ENCODE measurements at regions not wholly inside any gene's neighbourhood (a gene's known extent, or its start where the extent isn't known, plus 50 kb on each side); places are given as distances from the start of the nearest gene placed in this dataset.

DNA sequence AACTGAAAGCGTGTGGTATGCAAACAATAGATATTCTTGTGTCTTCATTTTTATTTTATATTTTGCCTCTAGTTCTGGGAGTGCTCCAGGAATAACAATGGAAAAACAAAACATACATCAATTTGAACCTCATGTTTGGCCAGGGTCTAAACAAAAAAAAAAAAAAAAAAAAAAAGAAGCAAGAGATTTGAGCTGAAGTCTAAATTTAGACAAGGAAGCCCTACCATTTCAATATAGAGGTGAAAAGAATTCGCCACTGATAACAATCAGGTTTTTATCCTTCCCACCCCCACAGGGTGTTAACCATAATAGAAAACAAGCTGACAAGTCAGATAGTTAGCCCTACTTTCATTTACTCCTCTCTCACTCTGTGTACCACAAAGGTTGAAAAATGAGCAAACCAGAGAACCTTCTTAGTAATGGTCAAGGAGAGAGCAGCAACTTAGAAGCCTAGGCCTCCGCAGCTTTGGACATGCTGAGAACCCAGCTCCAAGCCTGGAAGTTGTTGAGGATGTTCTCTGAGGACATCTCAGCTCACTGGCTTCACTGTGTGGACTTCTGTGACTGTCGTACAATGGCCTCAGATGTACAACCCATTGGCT, 118.2 kb upstream of the HMHB1 start:
- FAIRE-seq (no peak), DNase-seq (ENCODE audit: low read depth in 1 of 2, low spot score in 2 of 2) (no peak)
- H4K5ac ChIP-seq (ENCODE audit: insufficient read length, low read depth, low read length): no peak overlapping the region
- H4K20me1 ChIP-seq (replicated peaks in 1 of 2; ENCODE audit: control insufficient read depth in 1 of 2, insufficient read depth in 2 of 2, low read length in 2 of 2): no peaks in the 10 kb centered on the region
- H4K91ac ChIP-seq (replicated peaks; ENCODE audit: insufficient read length, low read length): no peak overlapping the region
- no peak overlapping the region for H3K4me2 ChIP-seq (ENCODE audit: insufficient read depth in 1 of 2, low read depth in 2 of 2, low read length in 2 of 2)
- TF ChIP-seq KDM4A (IDR thresholded peaks at IDR 0.05; ENCODE audit: low read depth, low read length, severe bottlenecking) (no peak), PHF8 (conservative IDR thresholded peaks at IDR 0.05; ENCODE audit: low read depth, low read length) (no peak), EP300 (IDR thresholded peaks at IDR 0.05; ENCODE audit: borderline replicate concordance in 1 of 2, low read depth in 2 of 2, low read length in 2 of 2) (no peak), BRCA1 (IDR thresholded peaks at IDR 0.05; ENCODE audit: low read depth, low read length) (no peak), ASH2L (IDR thresholded peaks at IDR 0.05; ENCODE audit: low read length) (no peak), SIN3A (conservative IDR thresholded peaks at IDR 0.05 in 1 of 2, IDR thresholded peaks at IDR 0.05 in 1 of 2; ENCODE audit: low read depth in 1 of 2, low read length in 2 of 2) (no peak), MAFK (IDR thresholded peaks at IDR 0.05; ENCODE audit: low read depth, low read length) (no peak), TCF12 (IDR thresholded peaks at IDR 0.05; ENCODE audit: low read depth, low read length) (no peak), SAP30 (IDR thresholded peaks at IDR 0.05; ENCODE audit: insufficient read depth, insufficient replicate concordance, low read length) (no peak), BACH1 (IDR thresholded peaks at IDR 0.05; ENCODE audit: low read length) (no peak), HDAC2 (IDR thresholded peaks at IDR 0.05; ENCODE audit: borderline replicate concordance in 1 of 2, low read depth in 2 of 2, low read length in 2 of 2) (no peak)
- TF ChIP-seq, protein P1, sequence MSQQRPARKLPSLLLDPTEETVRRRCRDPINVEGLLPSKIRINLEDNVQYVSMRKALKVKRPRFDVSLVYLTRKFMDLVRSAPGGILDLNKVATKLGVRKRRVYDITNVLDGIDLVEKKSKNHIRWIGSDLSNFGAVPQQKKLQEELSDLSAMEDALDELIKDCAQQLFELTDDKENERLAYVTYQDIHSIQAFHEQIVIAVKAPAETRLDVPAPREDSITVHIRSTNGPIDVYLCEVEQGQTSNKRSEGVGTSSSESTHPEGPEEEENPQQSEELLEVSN (IDR thresholded peaks at IDR 0.05): no peak
- H3K36me3 ChIP-seq (ENCODE audit: control insufficient read depth in 2 of 4, insufficient read depth in 4 of 4, low read length in 3 of 4): no peaks in the 10 kb centered on the region
- WGBS, 2 experiments (ENCODE audit: extremely low coverage in 1 of 2, insufficient coverage in 1 of 2, insufficient read length in 1 of 2, insufficient replicate concordance in 2 of 2, low coverage in 1 of 2, low lambda C conversion rate in 2 of 2, missing lambda C conversion rate in 1 of 2): 92% methylated on average over 4 of the region's 4 CpGs; no CpG with 5 or more reads in 1 of the 2 experiments
- ChIA-PET CTCF (ENCODE audit: partially characterized antibody) (interaction anchor here (0.8 kb wide), 1 partner anchor 177 kb away, joined by 3 read pairs; no protein-coding TSS in a partner anchor), POLR2A (ENCODE audit: partially characterized antibody) (no interaction called here)
- no peak overlapping the region for H2AK5ac ChIP-seq (ENCODE audit: low read depth, low read length)
- H3K27me3 ChIP-seq (replicated peaks in 1 of 4; ENCODE audit: control insufficient read depth in 3 of 4, extremely low read depth in 1 of 4, insufficient read depth in 3 of 4, low read length in 3 of 4): no peaks in the 10 kb centered on the region
- no peak overlapping the region; the same call in 1 of the 2 replicates for H2AFZ ChIP-seq (ENCODE audit: low read length)
- H3K79me2 ChIP-seq (ENCODE audit: control insufficient read depth in 1 of 2, insufficient read depth in 2 of 2, low read length in 2 of 2): no peaks in the 10 kb centered on the region
- H2BK12ac ChIP-seq (ENCODE audit: low read depth, low read length): no peak overlapping the region
- no peak overlapping the region for H4K8ac ChIP-seq (ENCODE audit: extremely low read depth, insufficient read depth, low read length)
- H3K9ac ChIP-seq (replicated peaks in 1 of 4; ENCODE audit: extremely low read depth in 1 of 4, low read depth in 3 of 4, low read length in 3 of 4): no peak overlapping the region
- H3K23ac ChIP-seq (ENCODE audit: insufficient read length): no peak overlapping the region
- H2BK20ac ChIP-seq (ENCODE audit: low read length): no peak overlapping the region
- H2BK5ac ChIP-seq (ENCODE audit: low read depth, low read length): no peak overlapping the region
- H3K14ac ChIP-seq (ENCODE audit: insufficient read length): no peak overlapping the region
- no peak overlapping the region for H2BK120ac ChIP-seq (replicated peaks; ENCODE audit: low read depth, low read length)
- H2BK15ac ChIP-seq (ENCODE audit: low read length): no peak overlapping the region
- no peaks in the 10 kb centered on the region for H3K9me3 ChIP-seq (ENCODE audit: insufficient read depth in 2 of 2, low read depth in 1 of 2, low read length in 1 of 2)
- no peak overlapping the region for H3K56ac ChIP-seq (replicated peaks; ENCODE audit: insufficient read length, low read depth, low read length)
- no peak overlapping the region for H3K4me3 ChIP-seq (ENCODE audit: extremely low read depth in 1 of 4, insufficient read depth in 2 of 4, low read depth in 3 of 4, low read length in 4 of 4)
- no peaks in the 10 kb centered on the region for H3K79me1 ChIP-seq (ENCODE audit: low read depth, low read length)
- H3K4ac ChIP-seq (replicated peaks; ENCODE audit: insufficient read length, low read depth, low read length): no peak overlapping the region
- H3K23me2 ChIP-seq (ENCODE audit: low read depth, low read length): no peaks in the 10 kb centered on the region
- no peak overlapping the region for H3K18ac ChIP-seq (ENCODE audit: extremely low read depth, low read length)
- no peaks in the 10 kb centered on the region for H3K4me1 ChIP-seq (replicated peaks in 1 of 4; ENCODE audit: control insufficient read depth in 3 of 4, insufficient read depth in 4 of 4, low read length in 3 of 4)
- no peak overlapping the region for H3K27ac ChIP-seq (ENCODE audit: low read depth, low read length)
